ENCODE measurements at regions not wholly inside any gene's neighbourhood (a gene's known extent, or its start where the extent isn't known, plus 50 kb on each side); places are given as distances from the start of the nearest gene placed in this dataset.
"Not testable (repeated sequence)": the region's sequence is repeated elsewhere in the genome, so short reads cannot be mapped to it uniquely, and the experiment has no call there.

DNA sequence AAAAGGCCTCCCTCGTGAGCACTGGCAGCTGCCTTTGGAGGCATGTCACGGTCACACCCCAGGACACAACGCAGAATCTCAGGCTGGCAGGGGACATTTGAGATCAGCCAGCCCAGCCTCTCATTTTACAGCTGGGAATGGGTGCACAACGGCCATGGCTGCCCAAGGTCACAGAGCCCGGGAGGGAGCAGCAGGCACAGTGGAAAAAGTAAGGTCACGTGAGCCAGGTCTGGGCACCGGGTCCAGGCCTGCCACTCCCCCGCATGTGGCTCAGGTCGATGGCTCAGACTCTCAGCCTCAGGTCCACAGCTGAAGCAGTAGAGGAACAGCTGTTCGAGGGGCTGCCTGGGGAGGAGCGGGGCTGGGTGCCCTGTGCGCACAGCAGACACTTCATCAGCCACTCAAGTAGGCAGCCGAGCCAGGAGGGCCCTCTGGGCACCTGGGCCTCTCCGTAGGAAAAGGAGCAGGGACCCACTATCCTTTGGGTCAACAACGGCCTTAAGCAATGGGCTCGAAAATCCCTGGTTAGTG, 260.6 kb downstream of the GOLGA6L6 start:
- no peak overlapping the region for H3K27ac Mint-ChIP-seq
- ChIA-PET CTCF (no interaction called here), POLR2A (no interaction called here)
- TF ChIP-seq CREM (CRISPR knock-in tag; IDR thresholded peaks at IDR 0.05) = no peak
- TF ChIP-seq NR2C2 (CRISPR knock-in tag; IDR thresholded peaks at IDR 0.05) = no peak
- no peak for TF ChIP-seq JUN (CRISPR knock-in tag; IDR thresholded peaks at IDR 0.05)
- no peak for TF ChIP-seq CREB1 (CRISPR knock-in tag; IDR thresholded peaks at IDR 0.05)
- no peak for TF ChIP-seq MXD4 (CRISPR knock-in tag; IDR thresholded peaks at IDR 0.05; ENCODE audit: borderline replicate concordance)
- no peak for TF ChIP-seq RELA (CRISPR knock-in tag; IDR thresholded peaks at IDR 0.05; ENCODE audit: borderline replicate concordance)
- TF ChIP-seq, protein P1, sequence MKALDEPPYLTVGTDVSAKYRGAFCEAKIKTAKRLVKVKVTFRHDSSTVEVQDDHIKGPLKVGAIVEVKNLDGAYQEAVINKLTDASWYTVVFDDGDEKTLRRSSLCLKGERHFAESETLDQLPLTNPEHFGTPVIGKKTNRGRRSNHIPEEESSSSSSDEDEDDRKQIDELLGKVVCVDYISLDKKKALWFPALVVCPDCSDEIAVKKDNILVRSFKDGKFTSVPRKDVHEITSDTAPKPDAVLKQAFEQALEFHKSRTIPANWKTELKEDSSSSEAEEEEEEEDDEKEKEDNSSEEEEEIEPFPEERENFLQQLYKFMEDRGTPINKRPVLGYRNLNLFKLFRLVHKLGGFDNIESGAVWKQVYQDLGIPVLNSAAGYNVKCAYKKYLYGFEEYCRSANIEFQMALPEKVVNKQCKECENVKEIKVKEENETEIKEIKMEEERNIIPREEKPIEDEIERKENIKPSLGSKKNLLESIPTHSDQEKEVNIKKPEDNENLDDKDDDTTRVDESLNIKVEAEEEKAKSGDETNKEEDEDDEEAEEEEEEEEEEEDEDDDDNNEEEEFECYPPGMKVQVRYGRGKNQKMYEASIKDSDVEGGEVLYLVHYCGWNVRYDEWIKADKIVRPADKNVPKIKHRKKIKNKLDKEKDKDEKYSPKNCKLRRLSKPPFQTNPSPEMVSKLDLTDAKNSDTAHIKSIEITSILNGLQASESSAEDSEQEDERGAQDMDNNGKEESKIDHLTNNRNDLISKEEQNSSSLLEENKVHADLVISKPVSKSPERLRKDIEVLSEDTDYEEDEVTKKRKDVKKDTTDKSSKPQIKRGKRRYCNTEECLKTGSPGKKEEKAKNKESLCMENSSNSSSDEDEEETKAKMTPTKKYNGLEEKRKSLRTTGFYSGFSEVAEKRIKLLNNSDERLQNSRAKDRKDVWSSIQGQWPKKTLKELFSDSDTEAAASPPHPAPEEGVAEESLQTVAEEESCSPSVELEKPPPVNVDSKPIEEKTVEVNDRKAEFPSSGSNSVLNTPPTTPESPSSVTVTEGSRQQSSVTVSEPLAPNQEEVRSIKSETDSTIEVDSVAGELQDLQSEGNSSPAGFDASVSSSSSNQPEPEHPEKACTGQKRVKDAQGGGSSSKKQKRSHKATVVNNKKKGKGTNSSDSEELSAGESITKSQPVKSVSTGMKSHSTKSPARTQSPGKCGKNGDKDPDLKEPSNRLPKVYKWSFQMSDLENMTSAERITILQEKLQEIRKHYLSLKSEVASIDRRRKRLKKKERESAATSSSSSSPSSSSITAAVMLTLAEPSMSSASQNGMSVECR (CRISPR knock-in tag; IDR thresholded peaks at IDR 0.05; ENCODE audit: borderline replicate concordance) = no peak
- no peak for TF ChIP-seq ESRRA (CRISPR knock-in tag; IDR thresholded peaks at IDR 0.05; ENCODE audit: borderline replicate concordance)
- TF ChIP-seq, protein P2, sequence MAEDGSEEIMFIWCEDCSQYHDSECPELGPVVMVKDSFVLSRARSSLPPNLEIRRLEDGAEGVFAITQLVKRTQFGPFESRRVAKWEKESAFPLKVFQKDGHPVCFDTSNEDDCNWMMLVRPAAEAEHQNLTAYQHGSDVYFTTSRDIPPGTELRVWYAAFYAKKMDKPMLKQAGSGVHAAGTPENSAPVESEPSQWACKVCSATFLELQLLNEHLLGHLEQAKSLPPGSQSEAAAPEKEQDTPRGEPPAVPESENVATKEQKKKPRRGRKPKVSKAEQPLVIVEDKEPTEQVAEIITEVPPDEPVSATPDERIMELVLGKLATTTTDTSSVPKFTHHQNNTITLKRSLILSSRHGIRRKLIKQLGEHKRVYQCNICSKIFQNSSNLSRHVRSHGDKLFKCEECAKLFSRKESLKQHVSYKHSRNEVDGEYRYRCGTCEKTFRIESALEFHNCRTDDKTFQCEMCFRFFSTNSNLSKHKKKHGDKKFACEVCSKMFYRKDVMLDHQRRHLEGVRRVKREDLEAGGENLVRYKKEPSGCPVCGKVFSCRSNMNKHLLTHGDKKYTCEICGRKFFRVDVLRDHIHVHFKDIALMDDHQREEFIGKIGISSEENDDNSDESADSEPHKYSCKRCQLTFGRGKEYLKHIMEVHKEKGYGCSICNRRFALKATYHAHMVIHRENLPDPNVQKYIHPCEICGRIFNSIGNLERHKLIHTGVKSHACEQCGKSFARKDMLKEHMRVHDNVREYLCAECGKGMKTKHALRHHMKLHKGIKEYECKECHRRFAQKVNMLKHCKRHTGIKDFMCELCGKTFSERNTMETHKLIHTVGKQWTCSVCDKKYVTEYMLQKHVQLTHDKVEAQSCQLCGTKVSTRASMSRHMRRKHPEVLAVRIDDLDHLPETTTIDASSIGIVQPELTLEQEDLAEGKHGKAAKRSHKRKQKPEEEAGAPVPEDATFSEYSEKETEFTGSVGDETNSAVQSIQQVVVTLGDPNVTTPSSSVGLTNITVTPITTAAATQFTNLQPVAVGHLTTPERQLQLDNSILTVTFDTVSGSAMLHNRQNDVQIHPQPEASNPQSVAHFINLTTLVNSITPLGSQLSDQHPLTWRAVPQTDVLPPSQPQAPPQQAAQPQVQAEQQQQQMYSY (CRISPR knock-in tag; IDR thresholded peaks at IDR 0.05) = no peak
- TF ChIP-seq, protein P3, sequence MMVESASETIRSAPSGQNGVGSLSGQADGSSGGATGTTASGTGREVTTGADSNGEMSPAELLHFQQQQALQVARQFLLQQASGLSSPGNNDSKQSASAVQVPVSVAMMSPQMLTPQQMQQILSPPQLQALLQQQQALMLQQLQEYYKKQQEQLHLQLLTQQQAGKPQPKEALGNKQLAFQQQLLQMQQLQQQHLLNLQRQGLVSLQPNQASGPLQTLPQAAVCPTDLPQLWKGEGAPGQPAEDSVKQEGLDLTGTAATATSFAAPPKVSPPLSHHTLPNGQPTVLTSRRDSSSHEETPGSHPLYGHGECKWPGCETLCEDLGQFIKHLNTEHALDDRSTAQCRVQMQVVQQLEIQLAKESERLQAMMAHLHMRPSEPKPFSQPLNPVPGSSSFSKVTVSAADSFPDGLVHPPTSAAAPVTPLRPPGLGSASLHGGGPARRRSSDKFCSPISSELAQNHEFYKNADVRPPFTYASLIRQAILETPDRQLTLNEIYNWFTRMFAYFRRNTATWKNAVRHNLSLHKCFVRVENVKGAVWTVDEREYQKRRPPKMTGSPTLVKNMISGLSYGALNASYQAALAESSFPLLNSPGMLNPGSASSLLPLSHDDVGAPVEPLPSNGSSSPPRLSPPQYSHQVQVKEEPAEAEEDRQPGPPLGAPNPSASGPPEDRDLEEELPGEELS (CRISPR knock-in tag; IDR thresholded peaks at IDR 0.05) = no peak
- no peak for TF ChIP-seq FOXP1 (CRISPR knock-in tag; IDR thresholded peaks at IDR 0.05; ENCODE audit: borderline replicate concordance)
- TF ChIP-seq ZNF425 (CRISPR knock-in tag; conservative IDR thresholded peaks at IDR 0.05) = no peak
- TF ChIP-seq, protein P4, sequence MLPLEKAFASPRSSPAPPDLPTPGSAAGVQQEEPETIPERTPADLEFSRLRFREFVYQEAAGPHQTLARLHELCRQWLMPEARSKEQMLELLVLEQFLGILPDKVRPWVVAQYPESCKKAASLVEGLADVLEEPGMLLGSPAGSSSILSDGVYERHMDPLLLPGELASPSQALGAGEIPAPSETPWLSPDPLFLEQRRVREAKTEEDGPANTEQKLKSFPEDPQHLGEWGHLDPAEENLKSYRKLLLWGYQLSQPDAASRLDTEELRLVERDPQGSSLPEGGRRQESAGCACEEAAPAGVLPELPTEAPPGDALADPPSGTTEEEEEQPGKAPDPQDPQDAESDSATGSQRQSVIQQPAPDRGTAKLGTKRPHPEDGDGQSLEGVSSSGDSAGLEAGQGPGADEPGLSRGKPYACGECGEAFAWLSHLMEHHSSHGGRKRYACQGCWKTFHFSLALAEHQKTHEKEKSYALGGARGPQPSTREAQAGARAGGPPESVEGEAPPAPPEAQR (CRISPR knock-in tag; IDR thresholded peaks at IDR 0.05) = no peak
- no peak for TF ChIP-seq NR1H2 (CRISPR knock-in tag; IDR thresholded peaks at IDR 0.05)
- no peak for TF ChIP-seq ZNF263 (CRISPR knock-in tag; IDR thresholded peaks at IDR 0.05; ENCODE audit: low read depth)
- TF ChIP-seq ZMAT4 (CRISPR knock-in tag; IDR thresholded peaks at IDR 0.05) = no peak
- H3K36me3 Mint-ChIP-seq = no peaks in the 10 kb centered on the region; the same call in 1 of the 2 replicates
- no peaks in the 10 kb centered on the region for H3K4me1 Mint-ChIP-seq
- H3K27me3 Mint-ChIP-seq (ENCODE audit: low read depth) = no peaks in the 10 kb centered on the region
- ATAC-seq (no peak), DNase-seq (ENCODE audit: low spot score) (no peak)
- H3K9me3 Mint-ChIP-seq = no peaks in the 10 kb centered on the region
- H3K4me3 Mint-ChIP-seq = no peak overlapping the region

DNA sequence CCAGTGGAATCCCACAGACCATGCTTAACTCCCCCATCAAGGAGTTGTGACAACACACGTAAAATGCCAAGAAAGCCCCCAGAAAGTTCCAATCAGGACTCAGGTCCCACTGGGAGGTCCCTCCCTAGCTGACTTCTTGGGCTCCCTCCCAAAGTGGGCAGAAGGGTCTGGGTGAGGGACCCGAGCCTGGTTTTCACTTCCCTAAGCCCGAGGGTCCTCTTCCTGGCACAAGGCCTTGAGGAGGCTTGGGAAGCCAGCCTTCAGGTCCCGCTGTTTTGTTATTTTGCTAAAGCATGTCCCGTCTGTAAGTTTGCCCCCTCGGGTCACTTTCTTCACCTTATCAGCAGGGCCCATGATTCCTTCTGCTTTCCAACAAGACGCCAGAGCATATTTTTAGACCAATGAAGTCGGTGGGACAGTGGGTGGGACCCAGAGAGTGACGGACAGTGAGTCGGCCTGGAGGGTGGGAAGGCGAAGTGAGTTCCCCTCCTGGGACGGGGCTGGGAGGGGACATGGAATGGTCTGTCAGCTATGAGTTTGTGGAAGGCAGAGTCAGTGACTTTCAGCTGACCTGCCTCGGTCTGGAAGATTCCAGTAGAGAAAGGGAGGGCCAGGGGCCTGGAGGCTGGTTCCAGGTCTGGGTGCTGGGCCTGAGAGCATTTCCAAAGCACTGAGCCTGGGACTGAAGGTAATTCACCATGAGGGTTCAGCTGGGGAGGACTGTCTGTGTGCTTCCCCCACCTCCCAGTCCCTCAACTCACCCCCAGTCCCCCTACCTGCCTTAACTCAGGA, 261.3 kb downstream of the GOLGA6L6 start:
- DNase-seq (ENCODE audit: low spot score); ATAC-seq; CTCF ChIA-PET; H3K27ac Mint-ChIP-seq; H3K4me1 Mint-ChIP-seq; H3K27me3 Mint-ChIP-seq (ENCODE audit: low read depth); H3K9me3 Mint-ChIP-seq; H3K36me3 Mint-ChIP-seq; H3K4me3 Mint-ChIP-seq; POLR2A ChIA-PET: not testable (repeated sequence)

GRCh38 chr15:20279056-20279455, 262.5 kb downstream of the GOLGA6L6 start:
- H3K36me3 Mint-ChIP-seq; H3K4me1 Mint-ChIP-seq; ATAC-seq; H3K27ac Mint-ChIP-seq; H3K9me3 Mint-ChIP-seq; CTCF ChIA-PET; POLR2A ChIA-PET; H3K27me3 Mint-ChIP-seq (ENCODE audit: low read depth); H3K4me3 Mint-ChIP-seq; DNase-seq (ENCODE audit: low spot score): not testable (repeated sequence)
